GM12878 (cell line): ENCODE measurements at regions not wholly inside any gene's neighbourhood (a gene's known extent, or its start where the extent isn't known, plus 50 kb on each side); places are given as distances from the start of the nearest gene placed in this dataset.

Experiments
- ATAC-seq: fragments of 200-7000 bp; cut with Tn5 transposase; 3 replicates; pipeline ENCODE4 v1.9.1; 2020; ENCODE audit warnings: mild to moderate bottlenecking, moderate library complexity
- BruUV-seq: library from RNA; stranded (reverse); fragments of 400-500 nt; replicated peaks from 2 replicates; lab custom pipeline; 2021; lab: Mats Ljungman, UMichigan
- CTCF ChIA-PET: fragments of 300-600 bp; sonication (Branson Sonifier 250); formaldehyde crosslinking; extraction: SDS; loops from one replicate; lab custom pipeline; 2021; ENCODE audit warnings: inconsistent platforms; lab: Yijun Ruan, JAX
- POLR2A ChIA-PET: fragments of 350-600 bp; formaldehyde crosslinking; extraction: SDS; loops from one replicate; lab custom pipeline; 2021; ENCODE audit warnings: inconsistent platforms; lab: Charles Lee
- RAD21 ChIA-PET: fragments of 300-600 bp; sonication (Branson Sonifier 250); formaldehyde crosslinking; loops from one replicate; lab custom pipeline; 2023; ENCODE audit warnings: antibody characterized with exemption; ENCODE audit not compliant: unreplicated experiment; lab: Charles Lee
- SMC1A ChIA-PET: fragments of 300-600 bp; sonication (Branson Sonifier 250); formaldehyde crosslinking; loops from one replicate; lab custom pipeline; 2023; ENCODE audit not compliant: unreplicated experiment, uncharacterized antibody; lab: Charles Lee
- DNase-seq: peaks from one replicate; pipeline ENCODE4 v3.0.0-alpha.2; 2011; ENCODE audit warnings: low read depth, low spot score
- FAIRE-seq: peaks from 3 replicates; lab custom pipeline; 2011; peaks lifted over from hg19 to GRCh38; lab: Jason Lieb, UNC
- H2AFZ ChIP-seq: 2 replicates; pipeline ENCODE4 v1.6.0; 2011; ENCODE audit warnings: low read depth, low read length, control low read depth; ENCODE audit not compliant: control insufficient read depth
- H3K27ac ChIP-seq: 2 replicates; pipeline ENCODE4 v1.5.1; 2011; ENCODE audit warnings: control low read depth; ENCODE audit not compliant: control insufficient read depth, insufficient read depth
- H3K27me3 ChIP-seq, 2 experiments: replicated peaks in 1 of 2; 2 replicates each; pipeline versions ENCODE4 v1.6.0 to v1.6.1; 2011; ENCODE audit warnings: low read length in 1 of 2; ENCODE audit not compliant: control insufficient read depth in 2 of 2, insufficient read depth in 2 of 2
- H3K36me3 ChIP-seq, 2 experiments: 2 replicates each; pipeline ENCODE4 v1.5.1; 2011; ENCODE audit warnings: low read length in 1 of 2; ENCODE audit not compliant: control insufficient read depth in 2 of 2, insufficient read depth in 2 of 2
- H3K4me1 ChIP-seq: 2 replicates; pipeline ENCODE4 v1.6.1; 2011; ENCODE audit warnings: mild to moderate bottlenecking, low read length, moderate library complexity, mixed read lengths; ENCODE audit not compliant: control insufficient read depth, insufficient read depth
- H3K4me2 ChIP-seq: 2 replicates; pipeline ENCODE4 v1.6.0; 2011; ENCODE audit warnings: control low read depth; ENCODE audit not compliant: control insufficient read depth, insufficient read depth
- H3K4me3 ChIP-seq: fragments of 200-600 bp; sonication (generic); 2 replicates; pipeline ENCODE4 v1.5.1; 2016
- H3K79me2 ChIP-seq: 2 replicates; pipeline ENCODE4 v1.6.0; 2011; ENCODE audit warnings: low read length; ENCODE audit not compliant: control insufficient read depth, insufficient read depth
- H3K9ac ChIP-seq: 2 replicates; pipeline ENCODE4 v1.8.0; 2011; ENCODE audit warnings: low read length, control low read depth, mixed read lengths; ENCODE audit not compliant: control insufficient read depth, insufficient read depth
- H3K9me3 ChIP-seq: replicated peaks from 3 replicates; pipeline ENCODE4 v1.5.1; 2011; ENCODE audit warnings: mild to moderate bottlenecking, low read length; ENCODE audit not compliant: control insufficient read depth, insufficient read depth
- H4K20me1 ChIP-seq: 2 replicates; pipeline ENCODE4 v1.6.0; 2011; ENCODE audit not compliant: control insufficient read depth, insufficient read depth
- CBX5 ChIP-seq: sonication (generic); IDR thresholded peaks from 2 replicates; pipeline ENCODE4 v1.6.1; 2016; ENCODE audit warnings: low read depth, moderate library complexity, mild to moderate bottlenecking, inconsistent platforms
- DPF2 ChIP-seq: fragments of 450-650 bp; IDR thresholded peaks from 2 replicates; pipeline ENCODE4 v1.6.1; 2017; ENCODE audit warnings: mild to moderate bottlenecking
- ESRRA ChIP-seq: IDR thresholded peaks from 2 replicates; pipeline ENCODE4 v1.6.1; 2012; ENCODE audit warnings: mild to moderate bottlenecking, low read length, improper control_type of control experiment
- MEF2B ChIP-seq: fragments of 450-650 bp; IDR thresholded peaks from 2 replicates; pipeline ENCODE4 v1.6.1; 2018; ENCODE audit warnings: mild to moderate bottlenecking, moderate library complexity; ENCODE audit not compliant: partially characterized antibody, poor library complexity, severe bottlenecking
- MYC ChIP-seq: IDR thresholded peaks from 2 replicates; pipeline ENCODE4 v1.6.1; 2011; ENCODE audit warnings: mild to moderate bottlenecking, low read length, moderate library complexity, inconsistent platforms; ENCODE audit not compliant: insufficient read depth, insufficient replicate concordance, insufficient read length, severe bottlenecking
- NR2F1 ChIP-seq: fragments of 450-650 bp; conservative IDR thresholded peaks from 2 replicates; pipeline ENCODE4 v1.6.1; 2017; ENCODE audit warnings: mild to moderate bottlenecking
- PBX3 ChIP-seq: IDR thresholded peaks from 2 replicates; pipeline ENCODE4 v1.6.1; 2011; ENCODE audit warnings: mild to moderate bottlenecking, low read depth, low read length, moderate library complexity; ENCODE audit not compliant: insufficient replicate concordance
- SIN3A ChIP-seq: IDR thresholded peaks from 2 replicates; pipeline ENCODE4 v1.6.1; 2012; ENCODE audit warnings: low read depth, low read length, improper control_type of control experiment
- TCF12 ChIP-seq: IDR thresholded peaks from 2 replicates; pipeline ENCODE4 v1.6.1; 2011; ENCODE audit warnings: low read depth, mild to moderate bottlenecking, low read length
- WGBS: methylation state at CpG from one replicate; pipeline ENCODE4 v1.1.6; 2016; ENCODE audit warnings: low lambda C conversion rate; ENCODE audit not compliant: insufficient replicate concordance, insufficient coverage; ENCODE audit errors: missing lambda C conversion rate; 5-methylcytosine and 5-hydroxymethylcytosine counted together
- in situ Hi-C: fragments of 300-500 bp; cut with MboI; formaldehyde crosslinking; loops from 9 replicates; pipeline ENCODE4 v1.14.3; 2018; ENCODE audit warnings: mixed read lengths
- intact Hi-C: fragments of 100-400 bp; cut with micrococcal nuclease; formaldehyde crosslinking; loops from one replicate; pipeline ENCODE4 v1.14.2; 2022; ENCODE audit not compliant: unreplicated experiment

GRCh38 chr3:177396733-177397132 is 199.5 kb upstream of the TBL1XR1 start:
- BruUV-seq: no TSS peak
- TF ChIP-seq CBX5: no peak
- no peak for TF ChIP-seq MEF2B
- TF ChIP-seq SIN3A: no peak
- no peak for TF ChIP-seq NR2F1
- no peak for TF ChIP-seq DPF2
- TF ChIP-seq MYC: no peak
- no peak for TF ChIP-seq TCF12
- TF ChIP-seq ESRRA: no peak
- no peak for TF ChIP-seq PBX3
- Histone ChIP-seq H3K36me3 (no peaks in the 10 kb centered on the region), H3K4me3 (no peak overlapping the region), H3K4me2 (no peak overlapping the region), H2AFZ (no peak overlapping the region), H3K27ac (no peak overlapping the region), H3K9me3 (no peaks in the 10 kb centered on the region; the same call in 2 of the 3 replicates), H3K27me3 (no peaks in the 10 kb centered on the region), H3K9ac (no peak overlapping the region), H4K20me1 (no peaks in the 10 kb centered on the region), H3K79me2 (no peaks in the 10 kb centered on the region), H3K4me1 (no peaks in the 10 kb centered on the region)
- ChIA-PET CTCF (no interaction called here), POLR2A (no interaction called here), RAD21 (no interaction called here), SMC1A (interaction anchor here (0.5 to 1.3 kb wide), 5 partner anchors 9 to 654 kb away, joined by 3 to 4 read pairs (median 3); no protein-coding TSS in a partner anchor)
- DNase-seq (no peak), FAIRE-seq (no peak), ATAC-seq (no peak)
- intact Hi-C loops: no loop called here
- WGBS: 55% methylated on average over 4 of the region's 4 CpGs
- in situ Hi-C loops: no loop called here
